GM19397 (cell line): ENCODE measurements at regions not wholly inside any gene's neighbourhood (a gene's known extent, or its start where the extent isn't known, plus 50 kb on each side); places are given as distances from the start of the nearest gene placed in this dataset.

Experiments
- ATAC-seq: cut with Tn5 transposase; IDR thresholded peaks from one replicate; pipeline ENCODE4 v1.9.1; 2021; ENCODE audit warnings: mild to moderate bottlenecking, moderate library complexity; ENCODE audit not compliant: unreplicated experiment

- ATAC-seq = no peak
These were observed 200.2 kb upstream of the ID4 start for GRCh38 chr6:19637010-19637409.

GRCh38 chr6:19638931-19639330, 198.2 kb upstream of the ID4 start:
- ATAC-seq = no peak

- ATAC-seq = no peak
These were observed 193.9 kb upstream of the ID4 start for GRCh38 chr6:19643287-19643686.

DNA sequence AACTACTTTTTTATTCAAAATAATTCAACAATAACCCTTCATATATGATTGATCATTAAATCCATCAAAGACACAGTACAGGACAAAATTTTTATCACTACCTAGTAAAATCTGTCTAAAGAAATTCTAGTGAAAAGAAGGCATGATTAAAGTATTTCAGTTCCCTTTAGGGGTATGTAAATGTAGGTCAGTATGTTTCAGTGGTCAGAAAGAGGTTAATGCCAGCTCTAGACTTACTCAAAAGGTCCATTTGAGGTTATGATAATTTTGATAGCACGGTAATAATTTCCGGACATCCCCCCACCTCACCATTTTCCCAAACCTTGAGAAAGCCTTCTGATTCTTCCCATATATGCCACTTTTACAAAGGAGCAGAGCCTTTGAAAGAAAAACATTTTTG, 193.5 kb upstream of the ID4 start:
- ATAC-seq = no peak

GRCh38 chr6:19655744-19656143, 181.4 kb upstream of the ID4 start:
- ATAC-seq = no peak

GRCh38 chr6:19660123-19660910, 176.9 kb upstream of the ID4 start:
- ATAC-seq = no peak

DNA sequence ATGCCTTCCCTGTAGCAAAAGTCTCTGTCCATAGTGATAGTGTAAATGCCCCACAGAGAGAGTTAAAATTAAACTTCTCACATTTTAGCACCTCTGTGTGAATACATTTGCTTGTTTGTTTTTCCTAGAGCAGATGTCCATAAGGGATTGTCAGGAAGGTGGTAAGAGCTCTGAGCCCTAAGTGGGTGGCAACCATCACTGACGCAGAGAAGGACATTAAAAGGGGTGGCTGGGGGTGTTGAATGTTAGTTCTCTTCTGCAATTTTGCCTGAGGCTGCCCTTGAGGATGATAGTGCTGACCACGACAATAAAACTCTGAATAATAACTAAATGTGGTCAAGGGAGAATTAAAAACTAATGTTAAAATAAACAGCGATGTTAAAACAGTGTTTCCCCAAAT, 174.3 kb upstream of the ID4 start:
- no peak for ATAC-seq

DNA sequence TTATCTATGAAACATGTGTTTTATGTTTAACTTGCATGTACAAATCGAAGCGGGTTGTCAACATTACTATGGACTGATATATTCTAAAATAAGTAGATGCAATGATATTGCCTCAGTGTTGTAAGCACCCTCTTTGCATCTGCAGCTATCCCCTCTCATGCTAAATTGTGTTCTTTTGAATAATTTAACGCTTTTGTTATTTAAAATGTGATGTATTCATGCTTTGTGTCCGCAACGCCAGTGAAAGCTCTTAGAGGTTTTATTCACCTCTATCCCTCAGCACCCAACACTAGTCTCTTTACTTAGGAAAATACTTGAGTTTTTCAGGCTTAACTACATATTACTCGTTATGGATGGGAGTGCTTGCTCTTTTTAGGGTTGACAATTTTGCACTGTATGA, 173.7 kb upstream of the ID4 start:
- ATAC-seq = no peak

DNA sequence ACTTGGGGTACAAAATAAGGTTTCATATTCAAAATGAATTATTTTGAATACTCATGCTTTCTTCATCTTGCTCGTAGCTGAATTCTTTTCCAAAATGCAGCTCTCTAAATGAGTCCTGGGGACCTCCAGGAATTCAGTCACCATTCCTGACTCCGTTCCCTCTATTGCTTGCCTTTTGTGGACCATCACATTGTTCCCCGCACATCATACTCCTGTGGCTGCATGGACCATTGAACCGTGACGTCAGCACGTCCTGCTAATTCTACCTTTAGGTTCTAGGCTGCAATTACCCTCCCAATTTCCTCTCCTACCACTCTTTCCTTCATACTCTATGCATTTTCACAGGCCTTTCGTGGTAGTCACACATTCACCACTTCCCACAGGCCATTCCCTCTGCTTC, 173.1 kb upstream of the ID4 start:
- no peak for ATAC-seq

DNA sequence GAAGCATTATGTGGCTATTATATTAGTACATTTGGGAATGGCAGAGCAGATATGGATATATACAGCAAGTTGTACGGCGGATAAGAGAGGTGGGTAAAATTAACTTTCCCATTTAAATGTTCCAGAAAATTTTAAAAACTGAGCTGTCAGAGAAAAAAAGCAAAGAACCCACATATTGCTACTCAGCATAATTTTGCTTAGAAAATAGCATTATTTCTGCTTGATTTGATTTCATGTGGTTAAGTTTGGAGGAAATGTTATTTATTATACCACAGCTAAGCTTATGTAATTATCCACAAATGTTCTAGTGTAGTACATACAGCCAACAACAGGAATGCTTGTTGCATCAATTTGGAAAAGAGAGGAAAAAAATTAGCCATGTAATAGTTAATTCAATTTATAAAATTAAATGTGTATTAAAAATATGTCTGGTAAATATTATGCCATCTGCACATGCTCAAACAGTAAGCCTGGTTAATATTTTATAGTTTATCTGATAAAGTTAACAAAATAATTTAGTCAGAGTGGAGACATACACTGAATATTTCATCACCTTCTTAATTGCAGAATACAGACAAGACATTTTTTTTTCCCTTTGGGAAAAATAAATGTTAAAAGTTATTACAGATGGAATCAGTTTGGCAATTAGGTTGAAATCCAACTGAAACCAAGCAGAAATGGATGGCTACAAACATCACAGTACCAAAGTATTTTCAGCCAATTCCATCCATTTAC, 172.1 kb upstream of the ID4 start:
- no peak for ATAC-seq

DNA sequence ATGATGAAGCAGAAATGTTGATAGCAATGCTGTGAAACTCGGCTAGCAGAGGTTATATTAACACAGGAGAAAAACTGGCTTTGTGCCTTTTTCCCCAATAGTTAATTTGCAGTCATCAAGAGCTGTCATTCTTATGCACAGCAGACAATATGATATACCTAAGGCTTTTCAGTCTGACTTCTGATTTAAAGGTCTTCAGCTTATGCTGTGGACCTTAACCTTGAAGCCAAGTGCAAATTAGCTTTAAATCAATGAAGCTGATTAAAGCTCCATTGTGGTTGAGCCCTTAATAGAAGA, 171.6 kb upstream of the ID4 start:
- no peak for ATAC-seq

GRCh38 chr6:19668710-19669109, 168.5 kb upstream of the ID4 start:
- ATAC-seq = no peak

DNA sequence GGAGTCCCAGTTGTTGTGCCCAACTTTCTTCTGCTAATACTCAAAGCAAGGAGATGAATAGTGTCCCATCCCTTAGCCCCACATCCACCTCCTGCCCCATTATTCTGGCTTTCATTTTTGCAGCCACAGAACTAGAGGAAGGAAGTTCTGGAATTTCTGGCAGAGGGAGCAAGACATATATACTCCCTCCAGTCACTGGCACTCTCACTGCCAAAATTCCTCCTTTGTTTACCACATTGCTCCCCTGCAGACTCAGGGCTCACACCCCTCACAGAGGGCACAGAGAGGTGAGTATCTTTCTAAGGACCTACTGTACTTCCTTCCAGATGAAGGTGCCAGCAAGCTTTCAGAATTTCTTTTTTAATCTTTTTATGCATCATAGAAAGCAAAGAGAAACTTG, 168.0 kb upstream of the ID4 start:
- ATAC-seq = no peak

- ATAC-seq = no peak
These were observed 154.3 kb upstream of the ID4 start for GRCh38 chr6:19682859-19683258.

- no peak for ATAC-seq
These were observed 146.7 kb upstream of the ID4 start for GRCh38 chr6:19690325-19691075.

GRCh38 chr6:19691465-19692167, 145.6 kb upstream of the ID4 start:
- ATAC-seq = no peak

GRCh38 chr6:19692506-19693298, 144.5 kb upstream of the ID4 start:
- no peak for ATAC-seq

DNA sequence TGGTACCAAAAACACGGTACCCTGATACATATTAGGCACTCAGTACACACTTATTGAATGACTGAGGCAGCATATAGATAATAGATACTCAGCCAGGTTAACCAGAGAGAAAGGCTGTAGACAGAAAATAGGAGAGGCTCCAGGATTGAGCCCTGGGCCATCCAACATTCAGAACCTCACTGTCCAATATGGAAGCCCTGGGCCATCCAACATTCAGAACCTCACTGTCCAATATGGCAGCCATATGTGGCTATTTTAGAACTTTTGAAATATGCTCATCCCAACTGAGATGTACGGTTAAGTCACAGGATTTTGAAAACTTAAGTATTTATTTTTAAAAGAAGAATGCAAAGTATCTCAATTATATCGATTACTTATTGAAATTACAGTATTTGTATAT, 142.5 kb upstream of the ID4 start:
- ATAC-seq = no peak

DNA sequence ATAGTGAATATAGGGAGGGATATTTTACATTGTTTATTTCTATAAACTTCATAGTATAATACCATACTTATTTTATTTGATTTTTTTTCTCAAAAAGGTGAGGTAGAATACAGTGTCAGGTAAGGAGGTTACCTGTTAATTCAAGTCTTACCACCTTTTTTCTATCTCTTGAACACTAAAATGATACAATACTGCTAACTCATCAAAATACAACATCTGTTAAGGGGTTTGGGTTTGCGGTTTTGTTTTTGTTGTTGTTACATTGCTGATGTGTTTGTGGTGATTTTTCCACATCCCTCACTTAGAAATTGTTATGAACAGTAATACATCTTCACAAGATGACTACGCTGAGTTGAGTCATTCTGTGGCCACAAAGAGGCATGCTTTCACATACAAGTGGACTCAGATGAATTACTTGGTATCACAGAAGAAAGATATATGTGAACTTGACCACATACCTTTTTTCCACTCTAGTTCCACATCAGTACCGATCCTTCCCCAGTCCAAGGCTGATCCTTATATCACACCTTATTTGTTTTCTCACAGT, 139.4 kb upstream of the ID4 start:
- ATAC-seq = no peak

- ATAC-seq = no peak
These were observed 137.2 kb upstream of the ID4 start for GRCh38 chr6:19699932-19700331.
